Limb (tissue), 2 donors: ENCODE measurements at regions not wholly inside any gene's neighbourhood (a gene's known extent, or its start where the extent isn't known, plus 50 kb on each side); places are given as distances from the start of the nearest gene placed in this dataset.

Experiments used
- DNase-seq, 2 donors: peaks; one replicate each; pipeline ENCODE4 v3.0.0-alpha.2; 2016; ENCODE audit errors: extremely low spot score in 2 of 2

- no peak for DNase-seq
Observed at GRCh38 chr3:23084367-23084766, 118.8 kb upstream of the UBE2E2 start.

GRCh38 chr3:23085261-23085660 lies 117.9 kb upstream of the UBE2E2 start:
- DNase-seq, result no peak

GRCh38 chr3:23086331-23086730 lies 116.8 kb upstream of the UBE2E2 start:
- DNase-seq, result no peak

- DNase-seq, result no peak
Observed at GRCh38 chr3:23086831-23087230, 116.3 kb upstream of the UBE2E2 start.

- no peak for DNase-seq
Observed at GRCh38 chr3:23094412-23094811, 108.7 kb upstream of the UBE2E2 start.

- no peak for DNase-seq
Observed at GRCh38 chr3:23094890-23095462, 108.2 kb upstream of the UBE2E2 start.

- no peak for DNase-seq
Observed at GRCh38 chr3:23096041-23096440, 107.1 kb upstream of the UBE2E2 start.

- no peak for DNase-seq
Observed at GRCh38 chr3:23099021-23099420, 104.1 kb upstream of the UBE2E2 start.

- DNase-seq, result no peak
Observed at GRCh38 chr3:23099677-23100076, 103.5 kb upstream of the UBE2E2 start.

GRCh38 chr3:23100106-23100505 lies 103.0 kb upstream of the UBE2E2 start:
- no peak for DNase-seq

GRCh38 chr3:23103764-23104163 lies 99.4 kb upstream of the UBE2E2 start:
- DNase-seq, result no peak

GRCh38 chr3:23105048-23105447 lies 98.1 kb upstream of the UBE2E2 start:
- no peak for DNase-seq

- DNase-seq, result no peak
Observed at GRCh38 chr3:23106666-23107065, 96.5 kb upstream of the UBE2E2 start.

GRCh38 chr3:23107221-23107620 lies 95.9 kb upstream of the UBE2E2 start:
- no peak for DNase-seq

- no peak for DNase-seq
Observed at GRCh38 chr3:23108451-23109057, 94.6 kb upstream of the UBE2E2 start.

- DNase-seq, result no peak
Observed at GRCh38 chr3:23111286-23111685, 91.8 kb upstream of the UBE2E2 start.

GRCh38 chr3:23111797-23112196 lies 91.3 kb upstream of the UBE2E2 start:
- no peak for DNase-seq

- DNase-seq, result no peak
Observed at GRCh38 chr3:23112491-23112890, 90.6 kb upstream of the UBE2E2 start.

GRCh38 chr3:23113455-23114171 lies 89.5 kb upstream of the UBE2E2 start:
- peak in 1 of 2 donors; percentile 52 for DNase-seq

- no peak for DNase-seq
Observed at GRCh38 chr3:23114432-23114831, 88.7 kb upstream of the UBE2E2 start.

- no peak for DNase-seq
Observed at GRCh38 chr3:23115171-23115877, 87.8 kb upstream of the UBE2E2 start.

- DNase-seq, result no peak
Observed at GRCh38 chr3:23116081-23116837, 86.9 kb upstream of the UBE2E2 start.
